ENCODE measurements at regions not wholly inside any gene's neighbourhood (a gene's known extent, or its start where the extent isn't known, plus 50 kb on each side); places are given as distances from the start of the nearest gene placed in this dataset.

GRCh38 chrX:7746856-7747255 is 96.1 kb upstream of the VCX start:
- Histone ChIP-seq H3K27me3 (ENCODE audit: control insufficient read depth, insufficient read depth, low read length) (no peaks in the 10 kb centered on the region), H3K9ac (ENCODE audit: low read length in 3 of 3) (no peak overlapping the region), H3K9me3 (ENCODE audit: control insufficient read depth in 2 of 3, insufficient read depth in 1 of 3, low read length in 3 of 3) (no peaks in the 10 kb centered on the region), H3K27ac (ENCODE audit: low read depth in 2 of 2, low read length in 2 of 2) (no peak overlapping the region), H3K4me3 (ENCODE audit: low read length in 3 of 3) (no peak overlapping the region), H3K36me3 (ENCODE audit: control insufficient read depth in 2 of 3, insufficient read depth in 3 of 3, low read length in 3 of 3) (no peaks in the 10 kb centered on the region), H3K4me1 (ENCODE audit: control insufficient read depth in 2 of 3, insufficient read depth in 2 of 3, low read depth in 1 of 3, low read length in 3 of 3) (no peaks in the 10 kb centered on the region)
- intact Hi-C loops (cut with DNase I): no loop called here
- DNase-seq (no peak), FAIRE-seq (no peak)
- TF ChIP-seq CTCF (IDR thresholded peaks at IDR 0.05; ENCODE audit: borderline replicate concordance, extremely low read depth, insufficient read depth): no peak

GRCh38 chrX:7730071-7730470 is 112.9 kb upstream of the VCX start:
- TF ChIP-seq CTCF (IDR thresholded peaks at IDR 0.05; ENCODE audit: borderline replicate concordance, extremely low read depth, insufficient read depth): no peak
- Histone ChIP-seq H3K27ac (ENCODE audit: low read depth in 2 of 2, low read length in 2 of 2) (no peak overlapping the region), H3K9me3 (ENCODE audit: control insufficient read depth in 2 of 3, insufficient read depth in 1 of 3, low read length in 3 of 3) (no peaks in the 10 kb centered on the region), H3K4me3 (ENCODE audit: low read length in 3 of 3) (no peak overlapping the region), H3K27me3 (ENCODE audit: control insufficient read depth, insufficient read depth, low read length) (no peaks in the 10 kb centered on the region), H3K4me1 (ENCODE audit: control insufficient read depth in 2 of 3, insufficient read depth in 2 of 3, low read depth in 1 of 3, low read length in 3 of 3) (no peaks in the 10 kb centered on the region), H3K9ac (ENCODE audit: low read length in 3 of 3) (no peak overlapping the region), H3K36me3 (ENCODE audit: control insufficient read depth in 2 of 3, insufficient read depth in 3 of 3, low read length in 3 of 3) (no peaks in the 10 kb centered on the region)
- intact Hi-C loops (cut with DNase I): no loop called here
- FAIRE-seq: no peak
- no peak for DNase-seq

GRCh38 chrX:7720519-7720918 is 122.5 kb upstream of the VCX start:
- no peak for TF ChIP-seq CTCF (IDR thresholded peaks at IDR 0.05; ENCODE audit: borderline replicate concordance, extremely low read depth, insufficient read depth)
- H3K9ac ChIP-seq (ENCODE audit: low read length in 3 of 3): no peak overlapping the region
- H3K4me1 ChIP-seq (ENCODE audit: control insufficient read depth in 2 of 3, insufficient read depth in 2 of 3, low read depth in 1 of 3, low read length in 3 of 3): no peaks in the 10 kb centered on the region
- FAIRE-seq (no peak), DNase-seq (no peak)
- H3K36me3 ChIP-seq (ENCODE audit: control insufficient read depth in 2 of 3, insufficient read depth in 3 of 3, low read length in 3 of 3): no peaks in the 10 kb centered on the region
- H3K27me3 ChIP-seq (ENCODE audit: control insufficient read depth, insufficient read depth, low read length): no peaks in the 10 kb centered on the region
- no peak overlapping the region for H3K4me3 ChIP-seq (ENCODE audit: low read length in 3 of 3)
- intact Hi-C loops (cut with DNase I): no loop called here
- no peak overlapping the region for H3K27ac ChIP-seq (ENCODE audit: low read depth in 2 of 2, low read length in 2 of 2)
- no peaks in the 10 kb centered on the region for H3K9me3 ChIP-seq (ENCODE audit: control insufficient read depth in 2 of 3, insufficient read depth in 1 of 3, low read length in 3 of 3)

GRCh38 chrX:7714351-7714750 is 128.6 kb upstream of the VCX start:
- intact Hi-C loops (cut with DNase I): no loop called here
- H3K27me3 ChIP-seq (ENCODE audit: control insufficient read depth, insufficient read depth, low read length): no peaks in the 10 kb centered on the region
- H3K27ac ChIP-seq (ENCODE audit: low read depth in 2 of 2, low read length in 2 of 2): no peak overlapping the region
- H3K9me3 ChIP-seq (ENCODE audit: control insufficient read depth in 2 of 3, insufficient read depth in 1 of 3, low read length in 3 of 3): no peaks in the 10 kb centered on the region
- TF ChIP-seq CTCF (IDR thresholded peaks at IDR 0.05; ENCODE audit: borderline replicate concordance, extremely low read depth, insufficient read depth): no peak
- no peaks in the 10 kb centered on the region for H3K36me3 ChIP-seq (ENCODE audit: control insufficient read depth in 2 of 3, insufficient read depth in 3 of 3, low read length in 3 of 3)
- no peaks in the 10 kb centered on the region for H3K4me1 ChIP-seq (ENCODE audit: control insufficient read depth in 2 of 3, insufficient read depth in 2 of 3, low read depth in 1 of 3, low read length in 3 of 3)
- H3K9ac ChIP-seq (ENCODE audit: low read length in 3 of 3): no peak overlapping the region
- DNase-seq: no peak
- no peak for FAIRE-seq
- H3K4me3 ChIP-seq (ENCODE audit: low read length in 3 of 3): no peak overlapping the region
